GM12878 (cell line): ENCODE measurements at regions not wholly inside any gene's neighbourhood (a gene's known extent, or its start where the extent isn't known, plus 50 kb on each side); places are given as distances from the start of the nearest gene placed in this dataset.

Experiments used
- ATAC-seq: fragments of 200-7000 bp; cut with Tn5 transposase; 3 replicates; pipeline ENCODE4 v1.9.1; 2020; ENCODE audit warnings: mild to moderate bottlenecking, moderate library complexity
- BruUV-seq: library from RNA; stranded (reverse); fragments of 400-500 nt; replicated peaks from 2 replicates; lab custom pipeline; 2021; lab: Mats Ljungman, UMichigan
- CTCF ChIA-PET: fragments of 300-600 bp; sonication (Branson Sonifier 250); formaldehyde crosslinking; extraction: SDS; loops from one replicate; lab custom pipeline; 2021; ENCODE audit warnings: inconsistent platforms; lab: Yijun Ruan, JAX
- POLR2A ChIA-PET: fragments of 350-600 bp; formaldehyde crosslinking; extraction: SDS; loops from one replicate; lab custom pipeline; 2021; ENCODE audit warnings: inconsistent platforms; lab: Charles Lee
- RAD21 ChIA-PET: fragments of 300-600 bp; sonication (Branson Sonifier 250); formaldehyde crosslinking; loops from one replicate; lab custom pipeline; 2023; ENCODE audit warnings: antibody characterized with exemption; ENCODE audit not compliant: unreplicated experiment; lab: Charles Lee
- SMC1A ChIA-PET: fragments of 300-600 bp; sonication (Branson Sonifier 250); formaldehyde crosslinking; loops from one replicate; lab custom pipeline; 2023; ENCODE audit not compliant: unreplicated experiment, uncharacterized antibody; lab: Charles Lee
- DNase-seq: peaks from one replicate; pipeline ENCODE4 v3.0.0-alpha.2; 2011; ENCODE audit warnings: low read depth, low spot score
- FAIRE-seq: peaks from 3 replicates; lab custom pipeline; 2011; peaks lifted over from hg19 to GRCh38; lab: Jason Lieb, UNC
- H2AFZ ChIP-seq: 2 replicates; pipeline ENCODE4 v1.6.0; 2011; ENCODE audit warnings: low read depth, low read length, control low read depth; ENCODE audit not compliant: control insufficient read depth
- H3K27ac ChIP-seq: 2 replicates; pipeline ENCODE4 v1.5.1; 2011; ENCODE audit warnings: control low read depth; ENCODE audit not compliant: control insufficient read depth, insufficient read depth
- H3K27me3 ChIP-seq, 2 experiments: replicated peaks in 1 of 2; 2 replicates each; pipeline versions ENCODE4 v1.6.0 to v1.6.1; 2011; ENCODE audit warnings: low read length in 1 of 2; ENCODE audit not compliant: control insufficient read depth in 2 of 2, insufficient read depth in 2 of 2
- H3K36me3 ChIP-seq, 2 experiments: 2 replicates each; pipeline ENCODE4 v1.5.1; 2011; ENCODE audit warnings: low read length in 1 of 2; ENCODE audit not compliant: control insufficient read depth in 2 of 2, insufficient read depth in 2 of 2
- H3K4me1 ChIP-seq: 2 replicates; pipeline ENCODE4 v1.6.1; 2011; ENCODE audit warnings: mild to moderate bottlenecking, low read length, moderate library complexity, mixed read lengths; ENCODE audit not compliant: control insufficient read depth, insufficient read depth
- H3K4me2 ChIP-seq: 2 replicates; pipeline ENCODE4 v1.6.0; 2011; ENCODE audit warnings: control low read depth; ENCODE audit not compliant: control insufficient read depth, insufficient read depth
- H3K4me3 ChIP-seq: fragments of 200-600 bp; sonication (generic); 2 replicates; pipeline ENCODE4 v1.5.1; 2016
- H3K79me2 ChIP-seq: 2 replicates; pipeline ENCODE4 v1.6.0; 2011; ENCODE audit warnings: low read length; ENCODE audit not compliant: control insufficient read depth, insufficient read depth
- H3K9ac ChIP-seq: 2 replicates; pipeline ENCODE4 v1.8.0; 2011; ENCODE audit warnings: low read length, control low read depth, mixed read lengths; ENCODE audit not compliant: control insufficient read depth, insufficient read depth
- H3K9me3 ChIP-seq: replicated peaks from 3 replicates; pipeline ENCODE4 v1.5.1; 2011; ENCODE audit warnings: mild to moderate bottlenecking, low read length; ENCODE audit not compliant: control insufficient read depth, insufficient read depth
- H4K20me1 ChIP-seq: 2 replicates; pipeline ENCODE4 v1.6.0; 2011; ENCODE audit not compliant: control insufficient read depth, insufficient read depth
- CBX3 ChIP-seq: fragments of 200-600 bp; sonication (generic); IDR thresholded peaks from 2 replicates; pipeline ENCODE4 v1.6.1; 2016; ENCODE audit warnings: low read depth, borderline replicate concordance
- CEBPB ChIP-seq, 2 experiments: fragments of 150-350 bp in 1 of 2; IDR thresholded peaks; 2 replicates each; pipeline ENCODE4 v1.6.1; 2012 to 2014; ENCODE audit warnings: low read depth in 2 of 2, low read length in 2 of 2, borderline replicate concordance in 1 of 2, inconsistent platforms in 1 of 2
- CHD2 ChIP-seq: IDR thresholded peaks from 2 replicates; pipeline ENCODE4 v1.6.1; 2011; ENCODE audit warnings: low read depth, low read length, improper control_type of control experiment, borderline replicate concordance
- CREB1 ChIP-seq: IDR thresholded peaks from 2 replicates; pipeline ENCODE4 v1.6.1; 2012; ENCODE audit warnings: low read depth, mild to moderate bottlenecking, inconsistent platforms
- DPF2 ChIP-seq: fragments of 450-650 bp; IDR thresholded peaks from 2 replicates; pipeline ENCODE4 v1.6.1; 2017; ENCODE audit warnings: mild to moderate bottlenecking
- EZH2 ChIP-seq: IDR thresholded peaks from 2 replicates; pipeline ENCODE4 v1.6.1; 2012; ENCODE audit warnings: low read depth, mild to moderate bottlenecking, control low read depth, inconsistent platforms, low read length, borderline replicate concordance; ENCODE audit not compliant: control insufficient read depth
- GABPA ChIP-seq: IDR thresholded peaks from 2 replicates; pipeline ENCODE4 v1.6.1; 2014; ENCODE audit warnings: antibody characterized with exemption, low read depth, mild to moderate bottlenecking, inconsistent platforms
- KDM1A ChIP-seq: fragments of 200-600 bp; sonication (generic); IDR thresholded peaks from 2 replicates; pipeline ENCODE4 v1.6.1; 2016; ENCODE audit warnings: borderline replicate concordance
- LARP7 ChIP-seq: fragments of 450-650 bp; IDR thresholded peaks from 2 replicates; pipeline ENCODE4 v1.6.1; 2017; ENCODE audit warnings: mild to moderate bottlenecking
- NR2C2 ChIP-seq: IDR thresholded peaks from 2 replicates; pipeline ENCODE4 v1.6.1; 2011; ENCODE audit warnings: borderline replicate concordance, low read depth; ENCODE audit not compliant: control insufficient read depth, insufficient read length
- RBBP5 ChIP-seq: fragments of 200-600 bp; sonication (generic); conservative IDR thresholded peaks from 2 replicates; pipeline ENCODE4 v1.6.1; 2016
- STAT1 ChIP-seq: fragments of 450-650 bp; conservative IDR thresholded peaks from 2 replicates; pipeline ENCODE4 v1.6.1; 2014; ENCODE audit warnings: antibody characterized with exemption, mild to moderate bottlenecking
- SUZ12 ChIP-seq: fragments of 200-600 bp; sonication (generic); IDR thresholded peaks from one replicate; pipeline ENCODE4 v1.6.1; 2018; ENCODE audit warnings: antibody characterized with exemption, mild to moderate bottlenecking; ENCODE audit not compliant: unreplicated experiment
- TCF12 ChIP-seq: IDR thresholded peaks from 2 replicates; pipeline ENCODE4 v1.6.1; 2011; ENCODE audit warnings: low read depth, mild to moderate bottlenecking, low read length
- ZBED1 ChIP-seq: IDR thresholded peaks from 2 replicates; pipeline ENCODE4 v1.6.1; 2016; ENCODE audit warnings: borderline replicate concordance
- ZNF622 ChIP-seq: fragments of 450-650 bp; IDR thresholded peaks from 2 replicates; pipeline ENCODE4 v1.6.1; 2017; ENCODE audit warnings: mild to moderate bottlenecking, inconsistent platforms
- ZSCAN29 ChIP-seq: fragments of 450-650 bp; IDR thresholded peaks from 2 replicates; pipeline ENCODE4 v1.6.1; 2017; ENCODE audit warnings: mild to moderate bottlenecking, moderate library complexity
- WGBS: methylation state at CpG from one replicate; pipeline ENCODE4 v1.1.6; 2016; ENCODE audit warnings: low lambda C conversion rate; ENCODE audit not compliant: insufficient replicate concordance, insufficient coverage; ENCODE audit errors: missing lambda C conversion rate; 5-methylcytosine and 5-hydroxymethylcytosine counted together
- in situ Hi-C: fragments of 300-500 bp; cut with MboI; formaldehyde crosslinking; loops from 9 replicates; pipeline ENCODE4 v1.14.3; 2018; ENCODE audit warnings: mixed read lengths
- intact Hi-C: fragments of 100-400 bp; cut with micrococcal nuclease; formaldehyde crosslinking; loops from one replicate; pipeline ENCODE4 v1.14.2; 2022; ENCODE audit not compliant: unreplicated experiment
- TF ChIP-seq, protein P1 (sequence below): fragments of 450-650 bp; IDR thresholded peaks from 2 replicates; pipeline ENCODE4 v1.6.1; 2017; ENCODE audit warnings: mild to moderate bottlenecking, low read depth, inconsistent platforms; ENCODE audit not compliant: poor library complexity, severe bottlenecking
- TF ChIP-seq, protein P2 (sequence below): fragments of 450-650 bp; IDR thresholded peaks from 2 replicates; pipeline ENCODE4 v1.6.1; 2017; ENCODE audit warnings: antibody characterized with exemption, mild to moderate bottlenecking, moderate library complexity
- TF ChIP-seq, protein P3 (sequence below), 3 experiments: IDR thresholded peaks in 2 of 3; conservative IDR thresholded peaks in 1 of 3; 2 replicates each; pipeline ENCODE4 v1.5.1; 2011; ENCODE audit warnings: low read depth in 3 of 3, low read length in 3 of 3, mild to moderate bottlenecking in 3 of 3, control low read depth in 2 of 3, moderate library complexity in 2 of 3, inconsistent platforms in 1 of 3, mixed read lengths in 1 of 3; ENCODE audit not compliant: control insufficient read depth in 2 of 3, insufficient read depth in 1 of 3; ENCODE audit errors: extremely low read depth in 1 of 3

DNA sequence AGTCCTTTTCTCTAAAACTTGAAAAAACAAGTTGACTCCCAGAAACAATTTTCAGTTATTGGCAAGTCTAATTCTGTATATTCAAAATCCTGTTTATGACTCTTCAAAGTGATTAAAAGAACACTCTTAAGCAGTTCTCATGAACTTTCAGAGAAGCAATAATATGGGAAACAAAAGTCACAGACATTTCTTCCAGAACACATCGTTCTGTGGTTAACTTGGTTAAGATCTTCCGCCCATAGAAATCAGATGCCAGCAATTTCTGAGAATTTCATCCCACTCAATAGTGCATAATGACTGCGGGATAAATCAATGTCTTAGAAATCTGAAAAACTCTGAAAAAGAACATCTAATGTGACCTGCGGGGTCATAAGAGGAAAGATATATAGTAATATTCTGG, 300.5 kb downstream of the COX7C start:
- no peaks in the 10 kb centered on the region for H3K9me3 ChIP-seq
- in situ Hi-C loops (no loop called here), intact Hi-C loops (no loop called here)
- no peaks in the 10 kb centered on the region for H3K4me1 ChIP-seq
- no peaks in the 10 kb centered on the region for H4K20me1 ChIP-seq
- no peak overlapping the region for H3K4me3 ChIP-seq
- ChIA-PET POLR2A (no interaction called here), SMC1A (no interaction called here), RAD21 (no interaction called here), CTCF (no interaction called here)
- no peak overlapping the region for H2AFZ ChIP-seq
- no peak overlapping the region for H3K27ac ChIP-seq
- no peaks in the 10 kb centered on the region for H3K79me2 ChIP-seq
- no peaks in the 10 kb centered on the region for H3K36me3 ChIP-seq
- DNase-seq (no peak), FAIRE-seq (no peak), ATAC-seq (no peak)
- WGBS = 26% methylated on average over 4 of the region's 4 CpGs
- no peak overlapping the region for H3K9ac ChIP-seq
- no TSS peak for BruUV-seq
- TF ChIP-seq KDM1A (no peak), DPF2 (no peak), CREB1 (no peak), STAT1 (no peak), CEBPB (IDR thresholded peaks at IDR 0.05; ENCODE audit: borderline replicate concordance in 1 of 2, low read depth in 2 of 2, low read length in 2 of 2) (no peak), EZH2 (no peak), ZBED1 (no peak), NR2C2 (no peak), ZNF622 (no peak), RBBP5 (no peak), GABPA (no peak), CHD2 (no peak), CBX3 (no peak), SUZ12 (no peak), TCF12 (no peak), ZSCAN29 (no peak), LARP7 (no peak)
- TF ChIP-seq, protein P1, sequence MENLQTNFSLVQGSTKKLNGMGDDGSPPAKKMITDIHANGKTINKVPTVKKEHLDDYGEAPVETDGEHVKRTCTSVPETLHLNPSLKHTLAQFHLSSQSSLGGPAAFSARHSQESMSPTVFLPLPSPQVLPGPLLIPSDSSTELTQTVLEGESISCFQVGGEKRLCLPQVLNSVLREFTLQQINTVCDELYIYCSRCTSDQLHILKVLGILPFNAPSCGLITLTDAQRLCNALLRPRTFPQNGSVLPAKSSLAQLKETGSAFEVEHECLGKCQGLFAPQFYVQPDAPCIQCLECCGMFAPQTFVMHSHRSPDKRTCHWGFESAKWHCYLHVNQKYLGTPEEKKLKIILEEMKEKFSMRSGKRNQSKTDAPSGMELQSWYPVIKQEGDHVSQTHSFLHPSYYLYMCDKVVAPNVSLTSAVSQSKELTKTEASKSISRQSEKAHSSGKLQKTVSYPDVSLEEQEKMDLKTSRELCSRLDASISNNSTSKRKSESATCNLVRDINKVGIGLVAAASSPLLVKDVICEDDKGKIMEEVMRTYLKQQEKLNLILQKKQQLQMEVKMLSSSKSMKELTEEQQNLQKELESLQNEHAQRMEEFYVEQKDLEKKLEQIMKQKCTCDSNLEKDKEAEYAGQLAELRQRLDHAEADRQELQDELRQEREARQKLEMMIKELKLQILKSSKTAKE = no peak
- TF ChIP-seq, protein P2, sequence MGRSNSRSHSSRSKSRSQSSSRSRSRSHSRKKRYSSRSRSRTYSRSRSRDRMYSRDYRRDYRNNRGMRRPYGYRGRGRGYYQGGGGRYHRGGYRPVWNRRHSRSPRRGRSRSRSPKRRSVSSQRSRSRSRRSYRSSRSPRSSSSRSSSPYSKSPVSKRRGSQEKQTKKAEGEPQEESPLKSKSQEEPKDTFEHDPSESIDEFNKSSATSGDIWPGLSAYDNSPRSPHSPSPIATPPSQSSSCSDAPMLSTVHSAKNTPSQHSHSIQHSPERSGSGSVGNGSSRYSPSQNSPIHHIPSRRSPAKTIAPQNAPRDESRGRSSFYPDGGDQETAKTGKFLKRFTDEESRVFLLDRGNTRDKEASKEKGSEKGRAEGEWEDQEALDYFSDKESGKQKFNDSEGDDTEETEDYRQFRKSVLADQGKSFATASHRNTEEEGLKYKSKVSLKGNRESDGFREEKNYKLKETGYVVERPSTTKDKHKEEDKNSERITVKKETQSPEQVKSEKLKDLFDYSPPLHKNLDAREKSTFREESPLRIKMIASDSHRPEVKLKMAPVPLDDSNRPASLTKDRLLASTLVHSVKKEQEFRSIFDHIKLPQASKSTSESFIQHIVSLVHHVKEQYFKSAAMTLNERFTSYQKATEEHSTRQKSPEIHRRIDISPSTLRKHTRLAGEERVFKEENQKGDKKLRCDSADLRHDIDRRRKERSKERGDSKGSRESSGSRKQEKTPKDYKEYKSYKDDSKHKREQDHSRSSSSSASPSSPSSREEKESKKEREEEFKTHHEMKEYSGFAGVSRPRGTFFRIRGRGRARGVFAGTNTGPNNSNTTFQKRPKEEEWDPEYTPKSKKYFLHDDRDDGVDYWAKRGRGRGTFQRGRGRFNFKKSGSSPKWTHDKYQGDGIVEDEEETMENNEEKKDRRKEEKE = no peak
- TF ChIP-seq, protein P3, sequence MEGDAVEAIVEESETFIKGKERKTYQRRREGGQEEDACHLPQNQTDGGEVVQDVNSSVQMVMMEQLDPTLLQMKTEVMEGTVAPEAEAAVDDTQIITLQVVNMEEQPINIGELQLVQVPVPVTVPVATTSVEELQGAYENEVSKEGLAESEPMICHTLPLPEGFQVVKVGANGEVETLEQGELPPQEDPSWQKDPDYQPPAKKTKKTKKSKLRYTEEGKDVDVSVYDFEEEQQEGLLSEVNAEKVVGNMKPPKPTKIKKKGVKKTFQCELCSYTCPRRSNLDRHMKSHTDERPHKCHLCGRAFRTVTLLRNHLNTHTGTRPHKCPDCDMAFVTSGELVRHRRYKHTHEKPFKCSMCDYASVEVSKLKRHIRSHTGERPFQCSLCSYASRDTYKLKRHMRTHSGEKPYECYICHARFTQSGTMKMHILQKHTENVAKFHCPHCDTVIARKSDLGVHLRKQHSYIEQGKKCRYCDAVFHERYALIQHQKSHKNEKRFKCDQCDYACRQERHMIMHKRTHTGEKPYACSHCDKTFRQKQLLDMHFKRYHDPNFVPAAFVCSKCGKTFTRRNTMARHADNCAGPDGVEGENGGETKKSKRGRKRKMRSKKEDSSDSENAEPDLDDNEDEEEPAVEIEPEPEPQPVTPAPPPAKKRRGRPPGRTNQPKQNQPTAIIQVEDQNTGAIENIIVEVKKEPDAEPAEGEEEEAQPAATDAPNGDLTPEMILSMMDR (IDR thresholded peaks at IDR 0.05 in 2 of 3, conservative IDR thresholded peaks at IDR 0.05 in 1 of 3; ENCODE audit: control insufficient read depth in 2 of 3, extremely low read depth in 1 of 3, insufficient read depth in 1 of 3, low read depth in 3 of 3, low read length in 3 of 3) = no peak
- no peak overlapping the region for H3K4me2 ChIP-seq
- no peaks in the 10 kb centered on the region for H3K27me3 ChIP-seq
